Activated CD8-positive, alpha-beta memory T cell treated with anti-CD3 and anti-CD28 coated beads for 36 hours (primary cell): ENCODE measurements at regions not wholly inside any gene's neighbourhood (a gene's known extent, or its start where the extent isn't known, plus 50 kb on each side); places are given as distances from the start of the nearest gene placed in this dataset.
"Not testable (repeated sequence)": the region's sequence is repeated elsewhere in the genome, so short reads cannot be mapped to it uniquely, and the experiment has no call there.

Source experiments
- CTCF ChIA-PET: fragments of 350-600 bp; sonication (Branson Sonifier 250); formaldehyde crosslinking; loops from one replicate; lab custom pipeline; 2021; ENCODE audit warnings: antibody characterized with exemption; lab: Charles Lee
- POLR2A ChIA-PET: fragments of 350-600 bp; sonication (Branson Sonifier 250); formaldehyde crosslinking; loops from one replicate; lab custom pipeline; 2021; ENCODE audit warnings: antibody characterized with exemption; lab: Charles Lee

- CTCF ChIA-PET: no interaction called here
Observed at GRCh38 chr21:19523746-19524145, 1120.2 kb upstream of the TMPRSS15 start.

GRCh38 chr21:19529031-19529430, 1125.4 kb upstream of the TMPRSS15 start:
- ChIA-PET POLR2A (no interaction called here), CTCF (no interaction called here)

More at GRCh38 chr21:19523746-19524145, 1120.2 kb upstream of the TMPRSS15 start:
- POLR2A ChIA-PET: no interaction called here

- POLR2A ChIA-PET: no interaction called here
- CTCF ChIA-PET: no interaction called here
Observed at GRCh38 chr21:19535356-19535755, 1131.8 kb upstream of the TMPRSS15 start.

GRCh38 chr21:19537116-19537515, 1133.5 kb upstream of the TMPRSS15 start:
- POLR2A ChIA-PET: no interaction called here
- CTCF ChIA-PET: no interaction called here

- ChIA-PET CTCF (no interaction called here), POLR2A (interaction anchor here (0.6 kb wide), 1 partner anchor 1474 kb away, joined by 3 read pairs; no protein-coding TSS in a partner anchor)
Observed at GRCh38 chr21:19540287-19540686, 1136.7 kb upstream of the TMPRSS15 start.

GRCh38 chr21:19541602-19542001, 1138.0 kb upstream of the TMPRSS15 start:
- ChIA-PET POLR2A (no interaction called here), CTCF (no interaction called here)

GRCh38 chr21:19544493-19544892, 1140.9 kb upstream of the TMPRSS15 start:
- CTCF ChIA-PET, POLR2A ChIA-PET: not testable (repeated sequence)

GRCh38 chr21:19547951-19548840, 1144.6 kb upstream of the TMPRSS15 start:
- ChIA-PET POLR2A (no interaction called here), CTCF (no interaction called here)

GRCh38 chr21:19553919-19554615, 1150.5 kb upstream of the TMPRSS15 start:
- ChIA-PET CTCF (no interaction called here), POLR2A (no interaction called here)

- ChIA-PET CTCF (no interaction called here), POLR2A (no interaction called here)
Observed at GRCh38 chr21:19557046-19557445, 1153.5 kb upstream of the TMPRSS15 start.

GRCh38 chr21:19557488-19557887, 1153.9 kb upstream of the TMPRSS15 start:
- ChIA-PET CTCF (no interaction called here), POLR2A (no interaction called here)

GRCh38 chr21:19565587-19565986, 1162.0 kb upstream of the TMPRSS15 start:
- ChIA-PET POLR2A (no interaction called here), CTCF (no interaction called here)

GRCh38 chr21:19566975-19567374, 1163.4 kb upstream of the TMPRSS15 start:
- ChIA-PET CTCF (no interaction called here), POLR2A (no interaction called here)

GRCh38 chr21:19577381-19577780, 1173.8 kb upstream of the TMPRSS15 start:
- POLR2A ChIA-PET: no interaction called here
- CTCF ChIA-PET: no interaction called here

GRCh38 chr21:19590044-19590443, 1186.5 kb upstream of the TMPRSS15 start:
- CTCF ChIA-PET: no interaction called here
- POLR2A ChIA-PET: no interaction called here

- CTCF ChIA-PET: no interaction called here
- POLR2A ChIA-PET: no interaction called here
Observed at GRCh38 chr21:19603011-19603593, 1199.5 kb upstream of the TMPRSS15 start.

- POLR2A ChIA-PET: no interaction called here
- CTCF ChIA-PET: no interaction called here
Observed at GRCh38 chr21:19608101-19608621, 1204.6 kb upstream of the TMPRSS15 start.

- ChIA-PET CTCF (no interaction called here), POLR2A (no interaction called here)
Observed at GRCh38 chr21:19609611-19610010, 1206.0 kb upstream of the TMPRSS15 start.

- POLR2A ChIA-PET: no interaction called here
- CTCF ChIA-PET: no interaction called here
Observed at GRCh38 chr21:19621837-19622496, 1218.4 kb upstream of the TMPRSS15 start.

GRCh38 chr21:19640964-19641363, 1237.4 kb upstream of the TMPRSS15 start:
- CTCF ChIA-PET: no interaction called here
- POLR2A ChIA-PET: no interaction called here
